T47D (cell line): ENCODE measurements at regions not wholly inside any gene's neighbourhood (a gene's known extent, or its start where the extent isn't known, plus 50 kb on each side); places are given as distances from the start of the nearest gene placed in this dataset.
A peak's percentile ranks its signal among the peaks of the same experiment; 100 is the strongest.
"Not testable (repeated sequence)": the region's sequence is repeated elsewhere in the genome, so short reads cannot be mapped to it uniquely, and the experiment has no call there.

Source experiments
- DNase-seq, 2 experiments: peaks; one replicate each; pipeline versions ENCODE4 v3.0.0 to v3.0.0-alpha.2; 2011 to 2012; ENCODE audit warnings: low read depth in 1 of 2, low spot score in 1 of 2
- JUND ChIP-seq: IDR thresholded peaks from 2 replicates; pipeline ENCODE4 v1.6.1; 2012; ENCODE audit warnings: low read depth
- in situ Hi-C: cut with HindIII; loops from 2 replicates; pipeline ENCODE4 v1.10.0; 2016; ENCODE audit warnings: low sequenced_read_pairs, low pct_unique_long_range_greater_than_20kb

DNA sequence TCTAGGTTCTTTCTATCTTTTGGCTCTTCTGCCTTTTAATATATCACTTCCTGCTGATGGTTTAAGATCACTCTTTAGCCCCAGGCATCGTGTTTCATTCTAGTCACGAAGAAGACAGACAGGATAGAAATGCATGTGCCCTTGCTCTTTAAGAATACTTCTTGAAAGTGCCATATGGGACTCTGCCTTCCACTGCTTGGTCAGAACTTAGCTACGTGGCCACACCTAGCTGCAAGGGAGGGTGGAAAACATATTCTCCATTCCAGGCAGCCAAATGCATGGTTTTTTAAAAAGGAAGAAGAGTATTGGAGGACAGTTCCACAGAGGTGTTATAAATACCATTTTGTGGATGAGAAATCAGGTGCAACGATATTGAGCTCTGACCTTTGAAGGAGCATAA, 143.3 kb downstream of the KLRB1 start:
- in situ Hi-C loops = no loop called here
- DNase-seq = no peak
- no peak for TF ChIP-seq JUND

DNA sequence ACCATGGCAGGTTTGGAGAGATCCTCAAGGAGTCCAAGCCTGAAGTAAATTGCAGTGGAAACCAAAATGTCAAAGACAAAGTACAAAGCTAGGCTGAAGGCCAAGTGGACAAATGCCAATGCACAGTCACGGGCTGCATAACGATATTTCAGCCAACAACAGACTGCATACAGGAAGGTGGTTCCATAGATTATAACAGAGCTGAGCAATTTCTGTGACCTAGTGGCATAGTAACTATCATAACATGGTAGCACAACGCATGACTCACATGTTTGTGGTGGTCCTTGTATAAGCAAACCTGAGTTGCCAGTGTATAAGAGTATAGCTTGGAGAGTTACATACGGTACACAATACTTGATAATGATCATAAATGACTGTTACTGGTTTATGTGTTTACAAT, 152.2 kb downstream of the KLRB1 start:
- DNase-seq, in situ Hi-C loops: not testable (repeated sequence)

DNA sequence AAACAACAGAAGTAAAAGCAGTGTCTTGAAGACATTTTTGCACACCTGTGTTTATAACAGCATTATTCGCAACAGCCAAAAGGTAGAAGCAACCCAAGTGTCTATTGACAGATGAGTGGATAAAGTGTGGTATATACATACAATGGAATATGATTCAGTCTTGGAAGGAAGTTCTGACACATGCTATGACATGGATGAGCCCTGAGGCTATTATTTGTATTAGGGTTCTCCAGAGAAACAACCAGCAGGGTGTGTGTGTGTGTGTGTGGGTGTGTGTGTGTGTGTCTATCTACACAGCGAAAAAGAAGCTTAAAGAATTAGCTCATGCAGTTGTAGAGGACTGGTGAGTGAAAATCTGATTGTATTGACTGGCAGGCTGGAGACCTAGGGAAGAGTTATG, 153.7 kb downstream of the KLRB1 start:
- in situ Hi-C loops, DNase-seq: not testable (repeated sequence)

DNA sequence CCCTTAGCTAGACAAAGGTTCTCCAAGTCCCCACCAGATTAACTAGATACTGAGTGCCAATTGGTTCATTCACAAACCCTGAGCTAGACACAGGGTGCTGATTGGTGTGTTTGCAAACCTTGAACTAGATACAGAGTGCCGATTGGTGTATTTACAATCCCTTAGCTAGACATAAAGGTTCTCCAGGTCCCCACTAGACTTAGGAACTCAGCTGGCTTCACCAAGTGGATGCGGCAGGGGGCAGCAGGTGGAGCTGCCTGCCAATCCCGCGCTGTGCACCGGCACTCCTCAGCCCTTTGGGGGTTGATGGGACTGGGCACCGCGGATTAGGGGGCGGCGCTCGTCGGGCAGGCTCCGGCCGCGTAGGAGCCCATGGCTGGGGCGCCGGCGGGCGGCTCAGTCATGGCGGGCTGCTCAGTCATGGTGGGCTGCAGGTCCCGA, 157.6 kb downstream of the KLRB1 start:
- in situ Hi-C loops, DNase-seq: not testable (repeated sequence)

DNA sequence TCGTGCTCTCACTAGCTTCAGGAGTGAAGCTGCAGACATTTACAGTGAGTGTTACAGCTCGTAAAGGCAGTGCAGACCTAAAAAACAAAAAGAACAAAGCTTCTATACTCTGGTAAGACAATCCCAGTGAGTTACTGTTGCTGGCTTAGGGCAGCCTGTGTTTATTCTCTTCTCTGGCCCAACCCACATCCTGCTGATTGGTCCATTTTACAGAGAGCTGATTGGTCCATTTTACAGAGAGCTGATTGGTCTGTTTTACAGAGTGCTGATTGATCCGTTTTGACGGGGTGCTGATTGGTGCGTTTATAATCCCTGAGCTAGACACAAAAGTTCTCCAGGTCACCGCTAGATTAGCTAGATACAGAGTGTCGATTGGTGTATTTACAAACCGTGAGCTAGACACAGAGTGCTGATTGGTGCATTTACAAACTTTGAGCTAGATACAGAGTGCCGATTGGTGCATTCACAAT, 158.0 kb downstream of the KLRB1 start:
- in situ Hi-C loops, DNase-seq: not testable (repeated sequence)

DNA sequence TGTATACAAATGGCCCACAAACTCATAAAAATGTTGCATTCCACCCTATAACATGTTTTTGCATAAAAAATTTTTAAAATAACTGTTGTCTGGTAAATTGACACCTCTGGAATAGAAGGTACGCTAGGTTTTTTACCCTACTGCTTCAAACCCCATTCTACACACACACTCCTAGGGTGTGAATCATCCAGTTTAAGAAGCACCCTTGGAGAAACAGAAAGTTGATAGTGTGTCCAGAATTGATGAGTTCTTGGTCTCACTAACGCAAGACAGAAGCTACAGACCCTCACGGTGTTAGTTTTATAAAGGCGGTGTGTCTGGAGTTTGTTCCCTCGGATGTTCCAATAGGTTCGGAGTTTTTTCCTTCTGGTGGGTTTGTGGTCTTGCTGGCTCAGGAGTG, 158.5 kb downstream of the KLRB1 start:
- DNase-seq = no peak
- no peak for TF ChIP-seq JUND
- in situ Hi-C loops = no loop called here

DNA sequence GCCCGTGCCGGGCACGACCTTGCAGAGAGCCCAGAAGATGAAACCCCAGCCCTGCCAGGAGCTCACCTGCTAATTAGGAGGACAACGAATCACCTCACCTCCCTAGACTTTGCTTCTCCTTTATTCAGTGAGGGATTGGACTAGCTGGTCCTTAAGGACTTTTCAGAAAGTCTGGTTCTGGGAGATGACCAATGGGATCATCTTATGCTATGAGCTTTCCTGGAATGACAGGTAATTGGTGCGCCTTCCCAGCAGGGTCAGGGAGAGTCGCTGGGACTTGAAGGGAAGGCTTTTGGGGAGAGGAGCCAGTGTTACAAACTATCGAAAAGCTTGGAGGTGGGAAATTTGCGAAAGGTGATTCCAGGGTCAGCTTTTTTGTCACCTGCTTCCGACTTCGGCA, 159.1 kb downstream of the KLRB1 start:
- peak; percentile 13 to 61 for DNase-seq
- in situ Hi-C loops = not testable (repeated sequence)

DNA sequence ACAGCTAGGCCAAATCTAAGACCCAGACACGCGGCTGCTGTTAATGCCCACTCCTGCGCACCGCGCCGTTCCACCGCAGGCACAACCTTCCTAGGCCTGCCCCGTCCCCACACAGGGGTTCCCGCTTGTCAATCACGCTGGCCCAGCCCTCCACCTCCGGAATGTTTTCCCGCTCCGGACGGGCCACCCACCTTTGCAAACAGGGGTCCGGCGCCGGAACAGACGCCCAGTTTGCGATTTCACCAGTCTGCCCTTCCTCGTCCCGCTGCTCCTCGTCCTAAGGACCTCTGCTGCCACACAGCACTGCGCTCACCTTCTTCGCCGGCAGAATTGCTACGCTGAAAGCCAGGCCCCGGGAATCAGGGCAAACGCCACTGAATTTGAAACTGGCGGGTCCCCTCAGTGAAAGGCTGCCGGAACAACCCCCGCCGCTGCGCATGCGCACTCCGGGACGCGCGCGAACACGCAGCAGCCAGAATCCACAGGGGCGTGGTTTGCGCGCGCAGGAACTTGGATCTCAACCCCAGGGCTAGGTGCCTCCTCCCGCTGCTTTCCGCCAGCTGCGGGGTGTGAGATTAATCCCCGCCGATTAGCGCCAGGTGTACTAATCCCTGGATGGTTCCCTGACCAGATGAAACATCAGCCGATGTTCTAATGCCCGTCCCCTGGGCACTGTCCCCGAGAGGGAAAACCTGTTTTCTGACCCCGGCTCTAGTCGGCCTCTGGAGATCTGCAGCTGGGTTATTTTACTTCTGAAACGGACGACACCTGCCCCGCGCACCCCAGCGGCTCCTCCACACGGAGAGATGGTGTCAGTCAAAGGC, 159.7 kb downstream of the KLRB1 start:
- peak; percentile 39 to 76 for DNase-seq
- in situ Hi-C loops = not testable (repeated sequence)

DNA sequence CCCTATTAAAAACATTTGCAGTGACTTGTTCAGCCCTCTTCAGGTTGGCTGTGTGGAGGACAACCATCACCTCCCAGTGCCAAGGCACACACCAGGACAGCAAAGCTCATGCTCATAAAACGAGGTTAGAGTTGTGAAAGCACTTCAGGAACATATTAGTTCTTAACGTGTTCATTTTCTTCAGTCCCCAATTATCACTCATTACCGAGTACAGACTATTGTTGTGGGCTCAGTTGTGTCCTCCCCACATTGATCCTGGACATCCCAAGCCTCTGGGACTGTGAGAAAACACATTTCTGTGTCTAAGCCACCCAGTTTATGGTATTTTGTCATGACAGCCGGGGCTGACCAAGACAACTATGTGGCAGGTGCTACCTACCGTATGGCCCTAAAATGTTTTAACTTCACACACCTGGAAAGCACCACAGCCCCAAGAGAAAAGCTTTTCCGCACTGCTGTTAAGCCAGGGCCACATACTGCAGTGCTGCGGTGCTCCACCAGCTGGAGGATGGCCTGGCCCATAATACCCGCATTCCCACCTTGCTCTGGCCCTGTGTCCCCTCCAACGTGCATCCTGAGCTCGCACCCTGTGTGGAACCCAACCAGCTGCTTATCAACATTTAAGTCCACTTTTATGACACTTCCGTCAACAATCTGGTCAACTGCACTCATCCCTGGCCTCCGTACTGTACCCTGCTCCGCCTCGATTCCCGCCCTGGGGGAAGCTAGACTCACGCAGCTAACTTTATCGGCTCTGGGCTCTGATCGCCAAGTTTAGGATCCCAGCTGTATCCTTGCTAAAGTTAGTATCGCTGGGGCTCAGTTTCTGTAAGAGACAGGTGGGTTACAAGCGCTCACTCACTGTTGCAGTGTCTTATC, 160.6 kb downstream of the KLRB1 start:
- in situ Hi-C loops, DNase-seq: not testable (repeated sequence)

DNA sequence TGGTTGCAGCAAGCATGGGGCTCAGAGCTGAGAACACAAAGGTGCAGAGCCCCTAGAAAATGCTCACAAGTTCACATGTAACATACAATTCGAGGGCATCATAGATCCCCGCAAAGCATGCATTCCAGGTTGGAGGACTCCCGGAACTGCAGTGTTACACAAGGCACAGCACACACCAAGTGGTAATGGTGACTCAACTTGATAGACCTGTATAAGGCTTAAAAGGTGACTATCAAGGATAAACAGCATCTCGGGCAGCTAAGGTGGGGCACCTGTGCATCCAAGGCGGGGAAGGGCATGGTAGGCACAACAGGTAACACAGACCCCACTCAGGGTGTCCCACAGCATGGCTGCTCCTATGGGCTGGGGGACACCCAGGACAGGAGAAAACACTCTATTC, 167.3 kb downstream of the KLRB1 start:
- in situ Hi-C loops, DNase-seq: not testable (repeated sequence)

DNA sequence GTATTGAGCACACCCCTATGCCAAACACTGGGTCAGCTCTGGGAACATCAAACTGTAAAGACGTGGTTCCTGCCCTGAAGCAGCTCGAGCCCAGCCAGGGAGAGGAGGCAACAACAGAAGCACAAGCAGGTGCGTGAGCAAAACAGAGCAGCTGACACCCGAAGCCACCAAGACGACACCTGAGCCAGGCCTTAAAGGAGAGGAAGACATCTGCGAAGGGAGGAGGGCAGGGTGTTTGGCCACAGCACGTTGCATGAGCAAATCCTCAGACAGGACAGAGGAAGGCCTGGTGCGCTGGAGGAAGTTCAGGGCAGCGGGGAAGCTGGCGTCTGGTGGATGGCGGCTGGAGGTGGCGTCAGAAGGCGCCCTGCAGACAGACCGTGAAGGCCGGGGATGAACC, 172.0 kb downstream of the KLRB1 start:
- DNase-seq, in situ Hi-C loops: not testable (repeated sequence)

DNA sequence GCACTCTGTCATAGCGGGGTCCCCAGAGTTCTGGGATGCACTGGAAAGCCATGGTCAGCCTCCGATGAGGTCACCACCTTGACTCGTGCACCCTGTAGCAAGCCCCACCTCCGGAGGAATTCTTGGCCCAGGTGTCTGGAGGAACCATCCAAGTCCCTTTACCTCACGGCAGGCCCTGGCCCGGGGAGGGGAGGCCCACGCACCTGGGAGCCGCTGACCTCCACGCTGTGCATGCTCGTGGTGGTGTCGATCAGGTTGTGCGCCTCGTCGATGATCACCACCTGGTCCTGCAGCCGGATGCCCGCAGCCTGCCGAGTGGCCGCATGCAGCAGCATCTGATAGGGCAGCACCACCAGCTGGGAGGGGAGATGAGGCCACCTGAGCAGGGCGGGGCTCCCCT, 177.3 kb downstream of the KLRB1 start:
- DNase-seq, in situ Hi-C loops: not testable (repeated sequence)

DNA sequence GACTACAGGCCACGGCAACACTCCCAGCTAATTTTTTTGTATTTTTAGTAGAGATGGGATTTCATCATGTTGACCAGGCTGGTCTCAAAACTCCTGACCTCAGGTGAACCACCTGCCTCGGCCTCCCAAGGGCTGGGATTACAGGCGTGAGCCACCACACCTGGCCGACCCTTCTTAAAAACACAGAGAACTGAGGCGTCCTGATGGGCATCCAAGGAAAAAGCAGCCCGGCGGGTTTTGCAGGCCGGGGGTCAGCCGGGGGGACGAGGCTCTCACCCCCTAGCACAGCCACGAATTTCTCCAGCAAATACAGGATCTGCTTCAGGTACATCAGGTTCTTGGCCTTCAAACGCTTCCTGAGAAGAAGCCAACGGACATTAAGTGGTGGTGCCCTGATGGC, 178.9 kb downstream of the KLRB1 start:
- in situ Hi-C loops = not testable (repeated sequence)

DNA sequence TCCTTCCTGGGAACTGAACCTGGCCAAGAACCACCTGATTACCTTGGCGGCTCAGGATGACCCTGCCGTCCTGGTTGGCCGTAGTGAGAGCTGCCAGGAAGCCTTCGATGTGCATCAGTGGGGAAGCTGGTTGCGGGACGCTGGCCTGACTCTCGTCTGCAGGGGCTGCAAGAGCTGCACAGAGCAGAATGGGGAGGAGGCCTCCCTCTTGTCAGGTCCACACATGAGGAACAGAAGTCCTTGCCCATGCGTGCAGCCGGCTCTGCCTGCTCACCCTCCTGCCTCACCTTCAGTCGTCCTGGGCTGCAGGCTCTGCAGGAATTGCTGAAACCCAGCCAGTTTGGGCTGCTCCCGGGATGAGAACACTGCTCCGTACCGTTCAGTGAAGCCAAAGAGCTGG, 182.3 kb downstream of the KLRB1 start:
- DNase-seq, in situ Hi-C loops: not testable (repeated sequence)

More for the DNA sequence above, 178.9 kb downstream of the KLRB1 start:
- DNase-seq = not testable (repeated sequence)

DNA sequence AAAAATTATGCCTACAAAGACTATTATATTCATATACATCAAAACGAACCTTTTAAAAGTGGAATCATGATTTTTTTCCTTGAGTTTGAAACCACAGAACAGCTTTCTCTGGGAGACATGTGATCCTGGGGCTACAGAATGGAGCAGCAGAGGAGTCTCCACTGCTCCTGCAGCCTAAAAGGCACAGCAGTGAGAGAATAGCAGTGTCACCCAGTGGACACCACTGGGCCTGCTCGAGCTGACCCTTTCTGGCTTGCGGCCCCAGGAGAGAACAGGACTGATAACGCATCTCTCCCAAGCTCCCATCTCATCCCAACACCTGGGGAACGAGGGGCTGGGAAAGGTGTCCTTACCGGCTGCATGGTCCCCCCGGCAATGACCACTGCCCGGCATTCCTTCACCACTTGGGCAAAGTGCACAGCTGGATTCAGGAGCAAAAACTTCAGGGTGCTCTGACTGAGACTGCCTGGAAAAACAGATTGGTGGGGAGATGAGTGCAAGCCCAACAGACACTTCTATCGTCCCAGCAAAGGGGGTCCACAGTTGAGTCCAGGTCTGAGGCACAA, 183.5 kb downstream of the KLRB1 start:
- in situ Hi-C loops, DNase-seq: not testable (repeated sequence)

DNA sequence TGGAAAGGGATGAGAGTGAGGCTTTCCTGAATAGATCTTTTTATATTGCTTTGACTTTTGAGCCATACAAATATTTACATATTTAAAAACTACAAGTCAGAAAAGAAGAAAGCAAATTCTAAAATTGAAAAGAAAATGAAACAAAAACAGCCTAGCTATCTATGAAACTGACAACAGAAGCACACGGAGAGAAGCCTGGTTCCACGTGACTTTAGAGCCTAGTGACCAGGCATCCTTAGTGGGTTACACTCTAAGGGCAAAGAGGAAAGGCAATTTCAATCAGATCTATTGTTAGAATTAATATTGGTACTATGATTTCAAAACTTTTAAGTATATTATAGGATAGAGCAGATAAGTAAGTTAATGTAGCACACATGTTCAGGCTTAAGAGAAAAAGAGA, 185.0 kb downstream of the KLRB1 start:
- DNase-seq, in situ Hi-C loops: not testable (repeated sequence)

DNA sequence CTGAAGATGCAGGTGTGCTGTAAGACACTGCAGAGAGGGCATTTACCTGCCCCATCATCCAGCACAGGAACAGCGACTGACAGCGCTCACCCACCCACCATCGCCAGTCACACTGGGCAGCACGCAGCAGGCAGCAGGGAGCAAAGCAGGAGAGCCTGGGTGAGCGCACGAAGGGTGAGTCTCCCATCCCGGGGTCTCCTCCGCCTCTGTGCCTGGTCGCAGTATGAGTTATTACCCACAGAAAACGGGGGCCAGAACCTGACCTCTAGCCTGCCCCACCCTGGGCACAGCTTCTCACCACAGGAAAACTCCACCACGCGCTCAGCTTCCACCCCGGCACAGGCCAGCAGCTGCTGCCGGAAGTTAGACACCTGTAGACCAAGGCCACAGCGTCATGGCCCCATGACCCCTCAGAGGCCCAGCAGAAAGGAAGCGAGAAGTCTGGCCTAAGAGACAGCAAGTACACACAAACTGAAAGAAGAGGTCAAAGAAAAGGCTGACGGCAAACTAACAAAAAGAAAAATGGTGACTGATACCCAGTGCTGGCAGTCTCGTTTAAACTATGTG, 186.1 kb downstream of the KLRB1 start:
- in situ Hi-C loops = not testable (repeated sequence)

More for the DNA sequence above, 186.1 kb downstream of the KLRB1 start:
- not testable (repeated sequence) for DNase-seq
